Ovary (tissue), 3 donors: ENCODE measurements at regions not wholly inside any gene's neighbourhood (a gene's known extent, or its start where the extent isn't known, plus 50 kb on each side); places are given as distances from the start of the nearest gene placed in this dataset.

Source experiments
- POLR2A ChIP-seq: fragments of 450-650 bp; IDR thresholded peaks from one replicate; pipeline ENCODE4 v1.6.1; 2017; ENCODE audit warnings: antibody characterized with exemption, mild to moderate bottlenecking, moderate library complexity
- TF ChIP-seq, protein P1 (sequence below), 3 donors: fragments of 450-650 bp in 2 of 3; fragments of 200-600 bp in 1 of 3; IDR thresholded peaks; one replicate each; pipeline versions ENCODE4 v1.5.1 to v1.8.0; 2016 to 2022; ENCODE audit warnings: antibody characterized with exemption in 3 of 3, mild to moderate bottlenecking in 1 of 3
- donor health status: DM: no; HTN: no; CAD: no.

DNA sequence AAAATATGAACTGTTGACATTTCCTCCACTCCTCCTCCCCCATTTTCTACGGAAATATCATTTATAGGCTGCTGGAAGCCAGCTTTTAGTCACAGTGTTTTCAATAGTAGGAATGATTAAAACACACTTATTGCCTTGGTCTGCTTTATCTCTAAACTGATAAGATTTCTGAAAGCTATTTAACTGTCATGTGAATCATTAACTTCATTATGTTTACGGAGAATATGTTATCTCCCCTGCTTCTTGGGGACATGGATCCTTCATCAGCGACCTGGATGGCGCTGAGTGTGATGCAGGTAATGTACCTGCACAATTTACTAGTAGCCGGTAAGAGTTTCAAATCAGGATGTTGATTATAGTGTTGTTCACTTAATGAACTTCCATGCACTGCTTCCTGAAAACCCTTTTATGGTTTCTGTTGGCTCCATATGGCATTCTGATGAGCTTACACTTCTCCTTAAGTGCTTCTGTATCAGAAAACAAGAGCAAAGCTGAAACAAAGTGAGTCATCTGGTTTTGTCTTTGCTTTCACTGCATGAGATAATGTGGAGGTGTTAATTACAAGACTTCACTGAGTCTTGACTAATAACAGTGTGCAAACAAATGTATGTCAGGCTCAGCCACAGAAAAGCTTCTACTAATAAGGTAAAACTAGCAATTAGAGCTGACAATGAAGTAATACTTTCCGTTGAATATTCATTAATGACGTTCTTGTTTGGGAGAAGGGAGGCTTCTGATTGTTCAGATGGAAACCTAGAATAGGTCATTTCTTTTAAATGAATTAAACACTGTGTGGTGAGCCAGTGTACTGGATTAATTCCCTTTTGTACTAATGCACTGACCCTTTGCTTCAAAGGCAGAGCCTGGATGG lies 162.4 kb upstream of the ZNF608 start:
- TF ChIP-seq, protein P1, sequence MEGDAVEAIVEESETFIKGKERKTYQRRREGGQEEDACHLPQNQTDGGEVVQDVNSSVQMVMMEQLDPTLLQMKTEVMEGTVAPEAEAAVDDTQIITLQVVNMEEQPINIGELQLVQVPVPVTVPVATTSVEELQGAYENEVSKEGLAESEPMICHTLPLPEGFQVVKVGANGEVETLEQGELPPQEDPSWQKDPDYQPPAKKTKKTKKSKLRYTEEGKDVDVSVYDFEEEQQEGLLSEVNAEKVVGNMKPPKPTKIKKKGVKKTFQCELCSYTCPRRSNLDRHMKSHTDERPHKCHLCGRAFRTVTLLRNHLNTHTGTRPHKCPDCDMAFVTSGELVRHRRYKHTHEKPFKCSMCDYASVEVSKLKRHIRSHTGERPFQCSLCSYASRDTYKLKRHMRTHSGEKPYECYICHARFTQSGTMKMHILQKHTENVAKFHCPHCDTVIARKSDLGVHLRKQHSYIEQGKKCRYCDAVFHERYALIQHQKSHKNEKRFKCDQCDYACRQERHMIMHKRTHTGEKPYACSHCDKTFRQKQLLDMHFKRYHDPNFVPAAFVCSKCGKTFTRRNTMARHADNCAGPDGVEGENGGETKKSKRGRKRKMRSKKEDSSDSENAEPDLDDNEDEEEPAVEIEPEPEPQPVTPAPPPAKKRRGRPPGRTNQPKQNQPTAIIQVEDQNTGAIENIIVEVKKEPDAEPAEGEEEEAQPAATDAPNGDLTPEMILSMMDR (IDR thresholded peaks at IDR 0.05), result no peak
- TF ChIP-seq POLR2A, result no peak
